DOHH2 (cell line): ENCODE measurements at regions not wholly inside any gene's neighbourhood (a gene's known extent, or its start where the extent isn't known, plus 50 kb on each side); places are given as distances from the start of the nearest gene placed in this dataset.

Experiments
- CTCF ChIP-seq: fragments of 200-600 bp; sonication (generic); IDR thresholded peaks from one replicate; pipeline ENCODE4 v1.5.1; 2014; ENCODE audit warnings: antibody characterized with exemption, mild to moderate bottlenecking, low read depth, low read length; ENCODE audit not compliant: poor library complexity, severe bottlenecking
- EZH2phosphoT487 ChIP-seq: fragments of 200-600 bp; sonication (generic); IDR thresholded peaks from 2 replicates; pipeline ENCODE4 v1.6.1; 2017; ENCODE audit warnings: borderline replicate concordance, mild to moderate bottlenecking, antibody characterized with exemption, low read length, moderate library complexity, mixed read lengths

GRCh38 chr4:33882246-33882990 is 2361.9 kb downstream of the ARAP2 start:
- no peak for TF ChIP-seq CTCF
- TF ChIP-seq EZH2phosphoT487 = no peak
